Hematopoietic multipotent progenitor cell treated with erythropoietin and hydrocortisone succinate and interleukin-3 and kit ligand, for 6 days (in vitro differentiated cells): ENCODE measurements at regions not wholly inside any gene's neighbourhood (a gene's known extent, or its start where the extent isn't known, plus 50 kb on each side); places are given as distances from the start of the nearest gene placed in this dataset.
"Not testable (repeated sequence)": the region's sequence is repeated elsewhere in the genome, so short reads cannot be mapped to it uniquely, and the experiment has no call there.

Source experiments
- DNase-seq: peaks from one replicate; pipeline ENCODE4 v3.0.0-alpha.2; 2015

DNA sequence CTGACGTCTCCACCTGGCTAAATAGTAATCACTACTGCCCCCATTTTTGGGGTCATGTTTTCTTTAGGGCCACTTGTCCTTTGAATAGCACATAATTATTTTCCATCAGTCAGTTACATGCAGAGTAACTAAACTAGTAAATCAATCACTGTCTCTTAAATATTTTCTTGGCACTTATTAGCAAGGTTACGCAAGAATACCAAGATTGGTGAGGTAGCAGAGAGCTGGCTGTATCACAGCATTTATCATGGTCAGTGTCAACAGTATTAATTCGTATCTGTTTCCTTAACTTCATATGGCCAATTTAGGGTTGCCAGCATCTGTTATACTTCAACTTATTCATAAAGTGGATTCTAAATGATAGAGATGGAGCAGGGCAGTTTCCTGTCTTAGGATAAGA lies 346.8 kb upstream of the FAM174A start:
- no peak for DNase-seq

DNA sequence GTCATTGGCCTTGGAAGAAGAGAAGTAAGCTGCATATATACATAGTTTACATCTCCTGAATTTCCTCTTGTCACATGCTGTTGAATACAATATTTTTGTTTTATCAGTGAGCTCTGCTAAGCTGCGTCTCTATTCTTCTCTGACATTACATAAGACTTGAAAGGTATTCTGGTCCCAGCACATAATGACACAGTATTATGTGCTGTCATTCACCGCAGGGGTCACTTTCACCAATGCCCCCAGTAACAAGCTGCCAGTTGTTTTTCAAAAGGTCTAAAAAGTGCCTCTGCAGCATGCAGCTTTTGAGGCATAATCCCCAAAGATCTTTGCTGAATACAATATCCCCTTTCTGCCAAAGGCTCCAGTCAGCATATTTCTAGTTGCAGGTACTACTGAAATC lies 349.0 kb upstream of the FAM174A start:
- DNase-seq, result no peak

DNA sequence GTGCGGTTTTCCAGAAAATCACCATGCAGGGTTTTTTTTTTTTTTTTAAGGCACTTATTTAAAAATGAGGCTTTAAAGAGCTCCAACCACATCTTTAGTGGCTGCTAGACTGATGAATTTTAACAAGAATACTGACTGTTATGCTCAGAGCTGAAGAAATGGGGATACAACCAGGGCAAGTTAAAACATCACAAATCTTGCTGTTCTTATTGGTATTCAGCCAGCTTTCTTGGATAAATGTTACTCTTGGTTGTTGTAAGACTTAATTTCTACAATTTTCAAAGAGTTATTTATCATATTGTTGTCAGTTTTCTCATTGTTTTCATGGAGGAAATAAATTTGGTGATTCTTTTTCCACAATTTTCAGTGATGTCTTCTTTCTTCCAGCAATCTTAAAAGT lies 352.8 kb upstream of the FAM174A start:
- no peak for DNase-seq

- DNase-seq, result no peak
These were observed 359.8 kb upstream of the FAM174A start for GRCh38 chr5:100175346-100175745.

DNA sequence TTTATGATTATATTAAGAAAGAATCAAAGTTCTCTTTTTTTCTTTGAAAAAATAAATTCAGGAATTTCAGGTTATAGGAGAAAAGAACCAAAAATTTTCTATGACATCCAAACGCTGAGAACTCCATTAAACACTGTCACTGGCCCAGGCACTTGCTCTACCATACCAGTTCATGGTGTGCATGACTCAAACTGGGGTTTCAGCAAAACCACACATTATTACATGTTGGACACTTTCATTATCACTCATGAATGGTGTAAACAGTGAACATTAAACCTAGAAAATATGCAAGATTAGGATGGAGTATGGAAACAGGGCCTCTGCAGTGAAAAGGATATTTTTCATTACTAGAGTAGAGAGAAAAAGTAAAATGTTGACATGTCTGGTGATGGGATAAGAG lies 369.9 kb upstream of the FAM174A start:
- DNase-seq, result no peak

GRCh38 chr5:100161868-100162267 lies 373.3 kb upstream of the FAM174A start:
- no peak for DNase-seq

- DNase-seq, result no peak
These were observed 378.1 kb upstream of the FAM174A start for GRCh38 chr5:100157066-100157465.

DNA sequence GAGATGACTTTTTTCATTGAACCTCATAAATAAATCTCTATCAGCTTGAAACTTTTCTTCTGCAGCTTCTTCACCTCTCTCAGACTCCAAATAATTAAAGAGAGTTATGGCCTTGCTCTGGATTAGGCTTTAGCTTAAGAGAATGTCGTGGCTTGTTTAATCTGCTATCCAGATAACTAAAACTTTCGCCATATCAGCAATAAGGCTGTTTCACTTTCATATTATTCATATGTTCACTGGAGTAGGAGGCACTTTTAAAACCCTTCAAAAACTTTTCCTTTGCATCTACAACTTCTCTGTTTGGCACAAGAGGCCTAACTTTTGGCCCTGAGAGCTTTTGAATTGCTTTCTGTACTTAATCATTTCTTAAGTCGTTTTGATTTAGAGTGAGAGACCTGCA lies 386.9 kb upstream of the FAM174A start:
- no peak for DNase-seq

- DNase-seq, result no peak
These were observed 392.6 kb upstream of the FAM174A start for GRCh38 chr5:100142607-100143006.

DNA sequence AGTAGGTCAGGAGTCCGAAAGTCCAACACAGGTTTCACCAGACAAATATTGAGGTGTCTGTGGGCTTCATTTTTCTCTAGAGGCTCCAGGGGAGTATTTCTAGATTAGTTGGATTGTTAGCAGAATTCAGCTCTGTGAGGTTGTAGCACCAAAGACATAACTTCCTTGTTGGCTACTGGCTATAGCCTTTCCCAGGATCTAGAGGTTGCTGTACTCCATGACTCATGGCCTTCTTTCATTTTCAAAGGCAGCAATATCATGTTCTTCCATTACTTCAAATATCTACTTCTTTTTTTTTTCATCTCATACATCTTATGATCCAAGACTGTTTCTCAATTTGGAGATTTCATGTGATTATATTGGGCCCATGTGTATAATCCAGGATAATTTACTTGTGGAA lies 404.0 kb upstream of the FAM174A start:
- DNase-seq, result no peak

DNA sequence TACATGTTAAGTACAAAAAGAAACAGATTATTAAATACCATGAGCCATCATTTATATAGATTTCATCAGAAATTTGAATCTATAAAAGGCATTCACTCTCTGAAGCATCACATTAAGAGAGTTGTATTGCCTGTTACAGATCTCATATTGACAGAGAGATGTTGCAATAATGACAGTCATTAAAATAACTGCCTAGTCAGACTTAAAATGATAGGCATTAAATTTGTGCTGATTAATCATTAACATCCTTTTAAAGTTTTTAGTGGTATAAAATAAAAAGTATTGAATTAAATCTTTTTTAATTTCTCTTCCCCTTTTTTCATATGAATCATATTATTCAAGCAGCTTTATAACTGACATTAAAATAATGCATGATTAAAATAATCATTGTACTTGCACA lies 404.9 kb upstream of the FAM174A start:
- DNase-seq, result no peak

DNA sequence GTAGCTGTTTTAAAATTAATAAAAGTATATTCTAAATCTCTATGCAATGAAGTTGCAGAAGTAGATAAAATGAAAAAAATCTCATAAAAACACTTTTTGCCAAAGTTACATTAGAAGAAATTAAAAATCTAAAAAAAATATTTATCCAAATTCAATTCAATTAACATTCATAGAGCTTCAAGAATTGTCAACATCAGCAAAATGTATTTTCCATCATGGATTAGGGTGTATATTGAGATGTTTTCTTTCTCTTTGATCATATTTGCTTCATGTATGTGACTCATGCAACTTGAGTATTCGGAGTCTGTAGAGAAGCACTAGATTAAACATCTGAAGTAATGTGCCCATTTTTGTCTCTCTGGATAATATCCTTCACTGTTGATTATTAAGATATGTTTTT lies 415.3 kb upstream of the FAM174A start:
- DNase-seq, result no peak

GRCh38 chr5:100110497-100110896 lies 424.7 kb upstream of the FAM174A start:
- DNase-seq, result no peak

GRCh38 chr5:100108883-100109282 lies 426.3 kb upstream of the FAM174A start:
- DNase-seq, result no peak

GRCh38 chr5:100103592-100104119 lies 431.5 kb upstream of the FAM174A start:
- DNase-seq, result not testable (repeated sequence)

DNA sequence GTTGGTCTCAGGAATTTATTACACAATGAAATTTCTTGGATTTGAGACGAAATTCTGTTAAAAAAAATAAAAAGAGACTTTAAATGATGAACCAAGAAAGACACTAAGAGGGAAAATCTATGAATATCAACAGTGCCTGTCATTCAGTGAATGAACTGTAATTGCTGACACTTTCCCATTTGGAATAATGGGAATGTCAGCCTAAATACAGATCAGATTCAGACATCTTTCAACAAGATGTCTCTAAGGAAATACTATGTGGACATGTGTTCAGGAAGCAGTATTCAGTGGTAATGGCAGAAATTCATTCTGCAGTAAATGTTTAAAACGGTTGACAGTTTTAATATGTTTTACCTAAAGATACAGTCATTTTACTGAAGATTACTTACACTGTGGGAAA lies 433.7 kb upstream of the FAM174A start:
- not testable (repeated sequence) for DNase-seq

- DNase-seq, result not testable (repeated sequence)
These were observed 438.8 kb upstream of the FAM174A start for GRCh38 chr5:100096328-100096727.

GRCh38 chr5:100080703-100081102 lies 454.5 kb upstream of the FAM174A start:
- not testable (repeated sequence) for DNase-seq

DNA sequence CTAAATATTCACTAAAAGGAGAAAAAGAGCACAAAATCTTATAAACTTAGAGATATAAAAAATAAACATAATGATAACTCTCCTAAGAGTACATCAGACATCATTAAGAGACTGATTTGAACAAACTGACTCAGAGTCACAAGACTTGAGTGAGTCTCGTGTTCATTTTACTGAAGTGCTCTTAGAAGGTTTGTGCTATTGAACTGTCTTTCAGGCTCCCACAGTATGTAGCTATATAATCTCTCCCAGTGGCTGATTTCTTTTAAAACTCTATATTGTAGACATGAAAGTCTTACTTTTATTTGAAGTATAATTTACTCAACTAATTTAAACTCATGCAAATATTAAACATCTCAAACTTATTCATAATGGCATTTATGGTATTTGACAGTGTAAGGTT lies 456.0 kb upstream of the FAM174A start:
- not testable (repeated sequence) for DNase-seq

GRCh38 chr5:100066020-100066419 lies 469.2 kb upstream of the FAM174A start:
- DNase-seq, result not testable (repeated sequence)

DNA sequence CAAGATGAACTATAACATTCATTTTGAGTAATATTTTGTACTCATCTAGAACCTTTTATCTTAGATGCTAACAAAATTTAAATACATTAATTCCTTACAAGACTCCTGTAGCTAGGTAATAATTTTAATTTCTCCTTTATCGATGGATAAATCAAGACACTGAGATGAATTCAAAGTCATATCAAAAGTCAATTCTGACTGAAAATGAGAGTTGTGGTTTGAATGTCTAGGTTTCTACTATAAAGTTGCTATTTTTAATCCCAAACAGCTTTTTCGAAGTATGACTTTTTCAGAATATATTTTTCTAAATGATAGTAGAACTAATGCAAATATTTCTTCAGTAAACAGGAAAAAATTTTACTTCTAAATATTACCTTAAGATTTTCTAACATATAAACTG lies 491.7 kb upstream of the FAM174A start:
- no peak for DNase-seq

GRCh38 chr5:100026606-100027005 lies 508.6 kb upstream of the FAM174A start:
- DNase-seq, result no peak

DNA sequence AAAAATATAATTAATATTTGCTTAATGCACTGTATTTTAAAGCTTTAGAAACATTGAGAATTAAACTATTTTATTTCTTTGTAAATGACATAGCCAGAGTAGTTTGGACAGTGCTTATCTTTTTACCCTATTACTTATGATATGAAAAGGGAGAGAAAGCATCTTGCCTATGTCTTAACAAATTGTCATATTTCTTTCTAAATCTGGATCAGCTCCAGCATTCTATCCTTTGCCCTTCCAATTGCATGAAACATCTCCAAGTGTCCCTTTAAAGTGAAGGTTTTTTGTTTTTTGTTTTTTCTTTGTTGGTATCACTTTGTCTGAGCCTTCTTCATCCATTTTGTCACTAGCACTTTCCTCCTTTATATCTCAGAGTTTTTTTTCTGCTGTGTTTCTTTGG lies 511.6 kb upstream of the FAM174A start:
- DNase-seq, result no peak

DNA sequence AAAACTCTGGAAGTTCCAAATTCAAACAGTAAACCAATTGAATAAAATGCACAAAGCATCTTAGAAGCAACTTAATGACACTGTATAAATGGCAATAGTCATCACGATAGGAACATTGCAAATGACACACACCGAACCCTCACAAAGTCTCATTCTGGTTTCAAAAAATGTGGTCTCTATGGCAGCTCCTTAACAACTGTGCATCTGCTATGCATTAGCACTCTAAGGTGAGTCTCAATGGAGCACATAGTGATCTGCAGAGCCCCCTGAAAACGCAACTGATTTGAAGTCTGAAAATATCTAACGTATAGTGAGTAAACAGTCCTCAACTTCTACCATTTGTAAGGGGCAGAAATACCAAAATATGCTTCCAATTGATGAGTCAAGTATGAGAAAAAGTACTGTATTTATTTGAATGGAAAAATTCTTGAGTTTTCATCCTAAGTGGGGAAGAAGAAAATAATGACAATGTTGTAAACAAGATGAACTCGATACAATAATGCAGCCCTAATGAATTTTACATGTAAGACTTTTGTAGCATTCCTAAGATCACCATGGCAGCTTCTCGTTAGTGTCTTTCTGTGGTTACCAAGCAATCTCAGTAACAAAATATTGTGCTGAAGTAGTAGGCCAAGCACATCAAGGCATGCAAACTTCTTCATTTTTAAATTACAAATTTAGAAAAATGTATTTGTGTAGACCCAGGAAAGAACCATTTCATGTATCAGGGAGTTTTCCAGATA lies 517.5 kb upstream of the FAM174A start:
- no peak for DNase-seq

DNA sequence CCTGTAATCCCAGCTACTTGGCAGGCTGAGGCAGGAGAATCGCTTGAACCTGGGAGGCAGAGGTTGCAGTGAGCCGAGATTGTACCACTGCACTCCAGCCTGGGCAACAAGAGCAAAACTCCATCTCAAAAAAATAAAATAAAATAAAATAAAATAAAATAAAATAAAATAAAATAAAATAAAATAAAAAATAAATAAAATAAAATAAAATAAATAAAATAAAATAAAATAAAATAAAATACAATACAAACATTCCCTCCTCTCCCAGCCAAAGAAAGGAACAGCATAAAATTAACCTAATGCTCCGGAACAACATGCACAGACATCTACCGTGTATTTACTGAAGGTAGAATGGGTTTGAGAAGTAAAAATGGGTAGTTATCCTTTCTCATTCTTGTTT lies 521.9 kb upstream of the FAM174A start:
- DNase-seq, result not testable (repeated sequence)
